ENCODE measurements at regions not wholly inside any gene's neighbourhood (a gene's known extent, or its start where the extent isn't known, plus 50 kb on each side); places are given as distances from the start of the nearest gene placed in this dataset.

DNA sequence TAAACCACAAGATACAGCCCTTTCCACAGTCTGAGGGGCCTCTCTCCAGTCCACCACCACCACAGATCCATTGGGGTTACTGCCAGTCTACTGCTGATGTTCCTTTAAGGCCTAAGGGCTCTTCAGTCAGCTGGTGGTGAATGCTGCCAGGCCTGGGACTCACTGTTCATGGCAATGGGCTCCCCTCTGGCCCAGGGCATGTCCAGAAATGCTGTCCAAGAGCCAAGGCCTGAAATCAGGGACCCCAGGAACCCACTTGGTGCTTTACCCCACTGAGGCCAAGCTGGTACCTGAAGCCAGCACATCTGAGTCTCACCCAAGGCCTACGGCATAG, 128.6 kb upstream of the CBLB start:
- H3K27me3 Mint-ChIP-seq (ENCODE audit: low read depth): no peaks in the 10 kb centered on the region
- peaks cover 15% of the 10 kb centered on the region for H3K4me1 Mint-ChIP-seq (ENCODE audit: low read depth)
- H3K36me3 Mint-ChIP-seq (ENCODE audit: low read depth): peaks cover 5% of the 10 kb centered on the region
- TF ChIP-seq, protein P1, sequence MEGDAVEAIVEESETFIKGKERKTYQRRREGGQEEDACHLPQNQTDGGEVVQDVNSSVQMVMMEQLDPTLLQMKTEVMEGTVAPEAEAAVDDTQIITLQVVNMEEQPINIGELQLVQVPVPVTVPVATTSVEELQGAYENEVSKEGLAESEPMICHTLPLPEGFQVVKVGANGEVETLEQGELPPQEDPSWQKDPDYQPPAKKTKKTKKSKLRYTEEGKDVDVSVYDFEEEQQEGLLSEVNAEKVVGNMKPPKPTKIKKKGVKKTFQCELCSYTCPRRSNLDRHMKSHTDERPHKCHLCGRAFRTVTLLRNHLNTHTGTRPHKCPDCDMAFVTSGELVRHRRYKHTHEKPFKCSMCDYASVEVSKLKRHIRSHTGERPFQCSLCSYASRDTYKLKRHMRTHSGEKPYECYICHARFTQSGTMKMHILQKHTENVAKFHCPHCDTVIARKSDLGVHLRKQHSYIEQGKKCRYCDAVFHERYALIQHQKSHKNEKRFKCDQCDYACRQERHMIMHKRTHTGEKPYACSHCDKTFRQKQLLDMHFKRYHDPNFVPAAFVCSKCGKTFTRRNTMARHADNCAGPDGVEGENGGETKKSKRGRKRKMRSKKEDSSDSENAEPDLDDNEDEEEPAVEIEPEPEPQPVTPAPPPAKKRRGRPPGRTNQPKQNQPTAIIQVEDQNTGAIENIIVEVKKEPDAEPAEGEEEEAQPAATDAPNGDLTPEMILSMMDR (IDR thresholded peaks at IDR 0.05): no peak
- peaks cover 28% of the 10 kb centered on the region for H3K9me3 Mint-ChIP-seq (ENCODE audit: low read depth)
- peak overlapping the region; percentile 94 for H3K27ac Mint-ChIP-seq (ENCODE audit: unreplicated experiment)
- H3K4me3 Mint-ChIP-seq (ENCODE audit: unreplicated experiment): no peak overlapping the region
- no peak for DNase-seq (ENCODE audit: low spot score)

DNA sequence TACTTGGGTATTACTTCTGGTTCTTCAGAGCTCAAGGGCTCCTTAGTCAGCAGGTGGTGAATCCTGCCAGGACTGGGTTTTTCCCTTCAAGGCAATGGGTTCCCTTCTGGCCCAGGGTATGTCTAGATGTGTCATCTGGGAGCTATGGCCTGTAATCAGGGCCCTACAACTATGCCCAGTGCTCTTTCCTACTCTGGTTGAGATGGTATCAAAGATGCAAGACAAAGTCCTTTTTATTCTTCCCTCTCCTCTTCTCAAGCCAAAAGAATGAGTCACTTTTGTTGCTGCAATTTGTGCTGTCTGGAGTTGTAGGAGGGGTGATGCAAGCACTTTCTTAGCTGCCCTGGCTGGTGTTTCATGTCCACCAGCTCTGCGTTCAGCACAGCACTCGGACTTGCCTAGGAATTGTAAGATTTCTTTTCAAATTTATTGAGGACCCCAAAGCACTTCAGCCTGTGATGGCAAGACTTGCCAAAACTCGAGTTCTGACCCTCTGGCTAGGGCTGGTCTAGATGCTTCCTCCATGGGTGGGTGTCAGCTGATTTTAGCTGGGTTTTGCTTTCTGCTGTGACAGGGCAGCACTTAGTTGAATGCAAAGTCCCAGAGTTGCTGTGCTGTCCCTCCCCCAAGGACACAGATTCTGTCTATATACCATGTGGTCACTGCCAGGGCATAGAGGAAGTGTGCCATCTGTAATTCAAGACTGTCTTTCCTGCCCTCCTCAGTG, 129.2 kb upstream of the CBLB start:
- no peaks in the 10 kb centered on the region for H3K27me3 Mint-ChIP-seq (ENCODE audit: low read depth)
- peaks cover 23% of the 10 kb centered on the region for H3K9me3 Mint-ChIP-seq (ENCODE audit: low read depth)
- peaks cover 1% of the 10 kb centered on the region for H3K36me3 Mint-ChIP-seq (ENCODE audit: low read depth)
- DNase-seq (ENCODE audit: low spot score): no peak
- peak overlapping the region; percentile 28 for H3K4me3 Mint-ChIP-seq (ENCODE audit: unreplicated experiment)
- peak overlapping the region; percentile 94 for H3K27ac Mint-ChIP-seq (ENCODE audit: unreplicated experiment)
- peaks cover 15% of the 10 kb centered on the region for H3K4me1 Mint-ChIP-seq (ENCODE audit: low read depth)
- TF ChIP-seq, protein P1 (IDR thresholded peaks at IDR 0.05): no peak

DNA sequence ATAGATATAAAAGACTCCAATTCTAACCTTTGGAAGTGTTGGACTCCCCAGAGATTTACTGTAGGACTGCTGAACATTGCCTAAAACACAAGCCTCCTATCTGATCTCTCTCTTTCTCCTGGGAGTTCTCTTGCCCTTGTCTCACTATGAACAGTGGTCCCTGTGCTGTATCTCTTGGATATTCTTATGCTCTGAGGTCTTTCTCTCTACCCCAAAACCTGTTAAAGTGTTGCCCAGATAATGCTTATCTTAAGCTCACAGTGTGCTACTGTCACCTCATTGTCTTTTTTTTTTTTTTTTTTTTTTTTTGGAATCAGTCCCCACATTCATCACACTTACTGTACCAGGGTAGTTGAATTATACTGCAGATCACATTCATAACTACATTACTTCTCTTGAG, 131.0 kb upstream of the CBLB start:
- TF ChIP-seq, protein P1 (IDR thresholded peaks at IDR 0.05): no peak
- no peak for DNase-seq (ENCODE audit: low spot score)
- peaks cover 19% of the 10 kb centered on the region for H3K4me1 Mint-ChIP-seq (ENCODE audit: low read depth)
- no peak overlapping the region for H3K4me3 Mint-ChIP-seq (ENCODE audit: unreplicated experiment)
- H3K9me3 Mint-ChIP-seq (ENCODE audit: low read depth): peaks cover 22% of the 10 kb centered on the region
- H3K36me3 Mint-ChIP-seq (ENCODE audit: low read depth): peaks cover 1% of the 10 kb centered on the region
- H3K27me3 Mint-ChIP-seq (ENCODE audit: low read depth): no peaks in the 10 kb centered on the region
- H3K27ac Mint-ChIP-seq (ENCODE audit: unreplicated experiment): no peak overlapping the region

DNA sequence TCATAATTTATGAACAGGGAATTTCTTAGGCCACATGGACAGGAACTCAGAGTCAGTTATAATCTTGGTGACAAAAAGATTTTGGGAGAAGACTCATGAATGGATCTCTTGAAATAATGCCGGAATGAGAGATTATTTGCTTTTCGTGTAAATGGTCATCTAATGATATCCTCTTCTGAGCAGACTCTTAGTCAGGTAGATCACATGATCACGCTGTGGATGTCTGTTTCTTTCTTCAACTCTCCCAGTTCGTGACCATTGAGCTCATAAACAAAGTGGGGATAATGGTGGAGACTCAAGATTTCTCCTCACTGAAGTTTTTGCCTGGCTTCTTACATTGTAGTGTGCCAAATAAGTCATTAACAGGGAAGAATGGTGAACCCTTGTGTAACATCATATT, 133.1 kb upstream of the CBLB start:
- Mint-ChIP-seq H3K4me3 (ENCODE audit: unreplicated experiment) (no peak overlapping the region), H3K4me1 (ENCODE audit: low read depth) (peaks cover 15% of the 10 kb centered on the region), H3K36me3 (ENCODE audit: low read depth) (no peaks in the 10 kb centered on the region), H3K9me3 (ENCODE audit: low read depth) (peaks cover 14% of the 10 kb centered on the region), H3K27ac (ENCODE audit: unreplicated experiment) (no peak overlapping the region), H3K27me3 (ENCODE audit: low read depth) (no peaks in the 10 kb centered on the region)
- no peak for DNase-seq (ENCODE audit: low spot score)
- TF ChIP-seq, protein P1 (IDR thresholded peaks at IDR 0.05): no peak

DNA sequence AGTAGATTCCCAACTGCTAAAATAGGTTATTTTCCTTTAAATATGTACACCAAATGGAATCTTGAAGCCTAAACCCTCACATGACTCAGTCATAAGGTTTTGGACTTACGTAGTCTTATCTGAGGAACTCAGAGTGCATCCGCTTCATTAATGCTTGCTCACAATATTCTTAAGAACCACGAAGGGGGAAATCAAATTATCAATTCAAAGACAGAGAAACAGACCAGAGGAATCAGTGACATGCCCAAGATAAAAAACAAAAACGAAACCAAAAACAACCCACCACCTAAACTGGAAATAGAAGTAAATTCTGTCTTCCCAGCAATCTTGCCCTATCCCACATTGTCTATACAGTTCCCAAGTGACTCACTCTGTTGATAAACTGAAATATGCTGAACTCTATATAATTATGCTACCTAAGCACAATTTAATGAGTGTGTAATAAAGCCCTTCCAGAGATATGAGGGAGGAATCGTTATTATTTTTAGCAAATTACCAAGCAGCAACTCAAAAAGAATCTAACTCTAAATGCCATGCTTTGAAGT, 135.4 kb upstream of the CBLB start:
- H3K4me1 Mint-ChIP-seq (ENCODE audit: low read depth): peaks cover 3% of the 10 kb centered on the region
- no peaks in the 10 kb centered on the region for H3K27me3 Mint-ChIP-seq (ENCODE audit: low read depth)
- no peak overlapping the region for H3K27ac Mint-ChIP-seq (ENCODE audit: unreplicated experiment)
- H3K4me3 Mint-ChIP-seq (ENCODE audit: unreplicated experiment): no peak overlapping the region
- TF ChIP-seq, protein P1 (IDR thresholded peaks at IDR 0.05): no peak
- H3K9me3 Mint-ChIP-seq (ENCODE audit: low read depth): peaks cover 13% of the 10 kb centered on the region
- H3K36me3 Mint-ChIP-seq (ENCODE audit: low read depth): no peaks in the 10 kb centered on the region
- DNase-seq (ENCODE audit: low spot score): no peak

Data from chondrocyte (in vitro differentiated cells).